CD4-positive, alpha-beta T cell treated with Interleukin-4 for 1 hour (primary cell): ENCODE measurements at regions not wholly inside any gene's neighbourhood (a gene's known extent, or its start where the extent isn't known, plus 50 kb on each side); places are given as distances from the start of the nearest gene placed in this dataset.
"Not testable (repeated sequence)": the region's sequence is repeated elsewhere in the genome, so short reads cannot be mapped to it uniquely, and the experiment has no call there.

Experiments
- DNase-seq, 2 donors: peaks; one replicate each; pipeline ENCODE4 v3.0.0-alpha.2; 2020 to 2022

DNA sequence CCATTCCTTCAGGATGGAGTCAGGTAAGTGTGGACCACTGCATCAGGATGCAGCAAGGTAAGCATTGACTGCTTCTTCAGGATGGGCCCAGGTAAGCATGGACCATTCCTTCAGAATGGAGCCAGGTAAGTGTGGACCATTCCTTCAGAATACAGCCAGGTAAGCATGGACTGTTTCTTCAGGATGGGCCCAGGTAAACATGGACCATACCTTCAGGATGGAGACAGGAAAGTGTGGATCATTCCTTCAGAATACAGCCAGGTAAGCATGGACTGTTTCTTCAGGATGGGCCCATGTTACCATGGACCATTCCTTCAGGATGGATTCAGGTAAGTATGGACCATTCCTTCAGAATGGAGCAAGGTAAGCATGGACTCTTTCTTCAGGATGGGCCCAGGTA, 89.4 kb upstream of the SPACA7 start:
- DNase-seq = not testable (repeated sequence)

DNA sequence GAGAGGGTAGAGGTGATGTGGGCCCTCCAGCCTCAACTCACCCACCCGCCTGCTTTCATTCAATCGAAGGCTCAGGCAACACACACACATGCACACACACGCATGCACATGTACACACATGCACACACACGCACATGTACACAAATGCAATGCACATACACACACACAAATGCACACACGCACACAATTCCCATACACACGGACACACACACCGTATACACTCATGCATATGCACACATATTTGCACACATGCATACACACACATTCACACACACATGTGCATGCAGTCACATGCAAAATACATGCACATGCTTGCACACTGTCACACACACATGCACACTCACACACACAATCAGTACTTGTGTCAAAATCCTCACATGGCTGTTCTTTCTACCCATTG, 55.9 kb upstream of the SPACA7 start:
- DNase-seq = no peak

DNA sequence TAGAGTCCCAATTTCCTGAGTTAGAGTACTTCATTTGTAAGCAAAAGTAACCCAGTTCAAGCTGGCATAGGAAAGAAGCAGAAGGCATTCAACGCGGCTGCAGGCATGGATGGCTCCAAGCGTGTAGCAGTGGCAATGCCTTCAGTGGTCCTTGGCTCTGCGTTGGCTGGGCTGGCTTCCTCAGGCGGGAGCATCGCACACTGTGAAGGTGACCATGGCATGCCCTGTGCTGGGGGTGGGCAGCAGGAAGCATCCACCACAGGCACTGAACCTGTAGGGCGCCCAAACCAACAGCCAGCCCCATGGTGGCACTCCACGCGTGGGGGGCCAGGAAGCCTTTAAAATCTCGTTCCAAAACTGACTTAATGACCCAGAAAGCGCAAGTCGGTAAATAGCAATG, 53.6 kb upstream of the SPACA7 start:
- no peak for DNase-seq

DNA sequence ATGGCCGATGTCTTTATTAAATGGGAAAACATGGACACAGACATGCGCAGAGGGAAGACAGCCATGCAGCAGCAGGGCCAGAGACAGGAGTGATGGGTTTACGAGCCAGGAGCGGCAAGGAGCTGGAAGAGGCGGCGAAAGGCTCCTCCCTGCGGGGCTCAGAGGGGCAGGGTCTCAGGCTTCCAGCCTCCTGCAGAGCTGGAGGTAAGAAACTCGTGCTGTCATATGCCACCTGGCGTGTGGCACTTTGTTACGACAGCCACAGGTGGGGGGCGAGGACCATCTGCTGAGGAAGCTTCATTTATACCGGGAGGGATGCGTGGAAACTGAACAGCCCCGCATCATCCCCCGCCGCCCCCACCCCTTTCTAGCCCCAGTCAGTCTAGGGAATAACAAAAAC, 52.0 kb upstream of the SPACA7 start:
- DNase-seq = no peak

DNA sequence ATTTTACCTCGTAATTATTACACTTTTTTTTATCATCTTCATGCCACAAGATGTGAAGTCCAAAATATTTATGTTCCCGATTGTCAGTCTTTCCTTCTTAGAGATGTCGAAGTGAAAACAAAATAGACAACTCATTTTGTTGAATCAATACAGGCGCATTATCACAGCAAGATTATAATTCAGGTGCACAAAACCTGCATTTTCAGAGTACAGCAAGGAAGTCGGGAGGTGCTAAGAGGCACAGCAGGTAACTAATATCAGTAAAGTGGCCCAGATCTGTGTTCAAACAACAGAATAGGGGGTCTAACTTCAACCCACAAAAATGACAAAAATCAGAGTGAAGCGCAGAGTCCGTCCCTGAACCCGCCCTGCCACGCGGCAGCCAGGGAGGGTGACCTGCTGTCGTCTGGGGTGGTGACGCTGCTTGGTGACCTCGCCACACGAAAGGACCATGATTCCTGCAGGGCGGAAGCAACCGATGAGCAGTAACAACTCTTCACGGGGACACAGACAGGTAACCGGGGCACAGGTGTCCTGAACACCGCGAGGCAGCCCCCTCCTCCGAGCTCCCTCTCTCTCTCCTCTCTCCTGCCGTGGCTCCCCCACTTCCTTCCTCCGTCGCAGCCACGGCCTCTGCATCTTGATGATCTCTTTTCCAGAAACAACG, 50.9 kb upstream of the SPACA7 start:
- DNase-seq = no peak

DNA sequence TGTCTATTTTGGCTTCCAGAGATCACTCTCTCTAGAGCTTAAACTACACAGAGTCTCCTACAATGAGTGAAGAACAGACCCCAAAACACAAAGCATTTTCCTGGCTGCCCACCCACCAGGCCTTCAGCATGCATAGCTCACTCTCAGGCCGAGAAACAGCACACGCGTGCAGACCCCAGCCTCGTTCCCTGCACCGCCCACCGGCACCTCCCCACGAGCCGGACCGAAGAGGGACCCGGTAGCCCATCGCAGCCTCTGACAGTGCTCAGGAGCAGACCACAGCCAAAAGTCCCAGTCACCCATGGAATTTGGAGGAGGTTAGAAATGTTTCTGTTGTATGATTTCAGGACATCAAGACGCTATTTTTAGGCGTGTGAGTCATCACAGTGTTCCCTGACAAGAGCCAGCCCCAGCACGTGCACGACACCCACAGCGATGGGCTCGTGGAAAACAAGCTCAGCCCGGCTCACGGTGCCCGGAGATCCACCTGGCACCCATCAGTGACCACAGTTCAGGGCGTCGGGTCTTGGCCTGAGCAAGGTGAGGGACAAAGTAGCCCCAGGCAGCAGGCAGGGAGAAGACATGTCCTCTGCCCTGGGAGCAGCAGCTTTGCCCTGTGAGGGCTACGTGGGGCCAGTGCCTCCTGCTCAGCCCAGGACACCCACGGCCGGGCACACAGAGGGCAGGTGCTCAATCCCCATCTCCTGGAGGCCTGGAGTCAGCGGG, 50.1 kb upstream of the SPACA7 start:
- DNase-seq = no peak
